ENCODE measurements at regions not wholly inside any gene's neighbourhood (a gene's known extent, or its start where the extent isn't known, plus 50 kb on each side); places are given as distances from the start of the nearest gene placed in this dataset.

GRCh38 chr13:85108356-85108755 lies 690.9 kb downstream of the SLITRK6 start:
- no peak for DNase-seq (ENCODE audit: low read depth, low spot score)

DNA sequence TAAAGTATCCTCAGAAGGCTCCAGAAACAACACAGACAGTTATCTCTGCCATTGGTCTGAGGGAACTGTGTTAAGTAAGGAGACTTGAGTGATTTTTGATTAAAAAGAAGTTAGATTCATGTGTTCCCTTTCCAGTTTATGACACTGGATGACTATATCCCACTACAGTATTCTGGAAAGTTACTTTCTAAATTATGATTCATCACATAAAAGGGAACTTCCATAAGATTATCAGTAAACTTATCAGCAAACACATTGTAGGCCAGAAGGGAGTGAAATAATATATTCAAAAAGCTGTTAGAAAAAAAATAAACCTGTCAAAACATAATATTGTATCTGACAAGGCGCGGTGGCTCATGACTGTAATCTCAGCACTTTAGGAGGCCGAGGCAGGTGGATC lies 700.0 kb downstream of the SLITRK6 start:
- DNase-seq (ENCODE audit: low read depth, low spot score), result no peak

GRCh38 chr13:85095418-85096272 lies 703.6 kb downstream of the SLITRK6 start:
- DNase-seq (ENCODE audit: low read depth, low spot score), result no peak

- no peak for DNase-seq (ENCODE audit: low read depth, low spot score)
Measured at GRCh38 chr13:85093808-85094207, 705.4 kb downstream of the SLITRK6 start.

DNA sequence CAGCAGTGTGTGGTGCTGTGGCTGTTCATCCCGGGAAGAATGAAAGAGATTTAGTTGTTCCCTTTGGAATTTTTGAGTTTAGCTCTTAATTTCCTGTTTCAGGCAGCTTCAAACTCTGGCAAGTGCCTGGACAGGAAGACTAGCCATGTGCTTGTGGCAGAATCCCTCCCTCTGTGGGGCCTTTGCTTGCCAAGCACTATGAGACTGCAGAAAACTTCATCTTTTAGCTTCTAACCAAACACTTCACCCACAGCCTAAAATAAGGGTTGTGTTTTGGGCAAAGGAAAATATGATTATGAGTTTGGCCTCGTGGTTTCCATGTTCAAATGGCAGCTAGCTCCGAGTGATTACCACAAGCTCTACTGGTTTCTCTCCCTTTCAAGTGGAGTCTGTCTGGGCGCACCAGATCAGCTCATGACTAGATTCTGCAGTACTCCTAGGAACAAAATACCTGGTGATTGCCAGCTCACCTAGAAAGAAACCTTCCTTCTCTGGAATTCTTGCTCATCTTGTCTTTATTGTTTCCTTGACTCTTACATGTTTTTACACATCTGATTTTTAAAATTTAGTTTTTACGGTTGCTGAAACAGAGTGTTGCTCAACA lies 707.5 kb downstream of the SLITRK6 start:
- no peak for DNase-seq (ENCODE audit: low read depth, low spot score)

DNA sequence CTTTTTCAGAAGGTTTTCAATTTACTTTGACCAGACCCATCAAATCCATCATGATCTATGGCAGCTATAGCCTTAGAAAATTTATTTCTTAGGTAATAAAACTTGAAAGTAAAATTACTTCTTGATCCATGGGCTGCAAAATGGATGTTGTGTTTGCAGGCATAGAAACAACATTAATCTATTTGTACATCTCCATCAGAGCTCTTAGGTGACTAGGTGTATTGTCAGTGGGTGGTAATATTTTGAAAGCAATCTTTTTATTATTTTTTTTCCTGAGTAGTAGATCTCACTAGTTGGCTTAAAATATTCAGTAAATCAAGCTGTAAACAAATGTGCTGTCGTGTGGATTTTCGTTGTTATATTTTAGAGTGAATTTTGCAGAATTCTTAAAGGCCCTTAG lies 710.0 kb downstream of the SLITRK6 start:
- DNase-seq (ENCODE audit: low read depth, low spot score), result no peak

GRCh38 chr13:85080691-85081090 lies 718.5 kb downstream of the SLITRK6 start:
- DNase-seq (ENCODE audit: low read depth, low spot score), result no peak

GRCh38 chr13:85076343-85076742 lies 722.9 kb downstream of the SLITRK6 start:
- no peak for DNase-seq (ENCODE audit: low read depth, low spot score)

DNA sequence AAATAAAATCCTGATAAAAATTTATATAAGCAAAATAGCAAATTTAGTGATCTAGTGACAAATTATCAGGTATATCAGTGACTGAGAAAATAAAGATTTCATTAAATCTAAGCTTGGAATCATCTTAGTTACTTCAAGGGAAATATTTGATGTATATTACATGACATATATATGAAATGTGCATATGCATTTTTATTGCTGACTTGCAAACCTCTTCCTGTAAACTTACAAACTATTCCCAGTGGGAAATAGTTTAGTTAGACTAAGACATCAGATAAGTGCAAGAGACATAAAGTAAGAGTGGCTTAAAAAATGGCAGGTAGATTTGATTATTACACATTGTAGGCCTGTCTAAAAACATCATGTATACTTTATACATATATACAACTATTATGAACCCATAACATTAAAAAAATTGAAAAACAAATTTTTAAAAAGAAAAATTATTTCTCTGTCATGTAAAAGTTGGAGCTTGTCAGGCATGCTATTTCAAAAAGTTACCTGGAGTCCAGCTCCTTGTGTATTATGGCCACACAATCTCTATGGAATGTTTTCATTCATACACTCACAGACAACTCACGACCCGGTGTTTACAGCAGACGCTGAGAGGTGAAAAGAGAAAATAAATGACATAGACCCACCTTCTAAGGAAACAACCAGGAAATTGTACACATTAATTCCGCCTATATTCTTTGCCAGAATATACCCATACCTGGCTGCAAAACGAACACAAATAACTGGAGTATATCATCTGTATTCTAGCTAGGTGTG lies 724.5 kb downstream of the SLITRK6 start:
- no peak for DNase-seq (ENCODE audit: low read depth, low spot score)

GRCh38 chr13:85068231-85068630 lies 731.0 kb downstream of the SLITRK6 start:
- DNase-seq (ENCODE audit: low read depth, low spot score), result no peak

- no peak for DNase-seq (ENCODE audit: low read depth, low spot score)
Measured at GRCh38 chr13:85040215-85040614, 759.0 kb downstream of the SLITRK6 start.

DNA sequence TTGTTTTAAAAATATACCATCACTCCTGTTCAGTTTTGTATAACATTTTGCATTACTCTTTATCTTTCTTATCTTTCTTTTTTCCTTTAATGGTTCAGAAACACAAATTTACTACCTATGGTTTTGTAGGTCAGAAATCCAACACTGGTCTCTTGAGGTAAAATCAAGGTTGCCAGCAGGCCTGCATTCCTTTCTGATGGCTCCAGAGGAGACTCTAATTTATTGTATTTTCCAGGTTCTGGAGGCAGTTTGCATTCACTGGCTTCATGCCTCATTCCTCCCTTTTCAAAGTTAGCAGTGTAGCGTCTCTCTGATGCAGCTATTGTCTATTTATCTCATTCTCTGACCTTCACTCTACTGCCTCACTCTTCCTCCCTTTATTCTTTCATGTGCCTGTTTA lies 767.4 kb downstream of the SLITRK6 start:
- DNase-seq (ENCODE audit: low read depth, low spot score), result no peak

DNA sequence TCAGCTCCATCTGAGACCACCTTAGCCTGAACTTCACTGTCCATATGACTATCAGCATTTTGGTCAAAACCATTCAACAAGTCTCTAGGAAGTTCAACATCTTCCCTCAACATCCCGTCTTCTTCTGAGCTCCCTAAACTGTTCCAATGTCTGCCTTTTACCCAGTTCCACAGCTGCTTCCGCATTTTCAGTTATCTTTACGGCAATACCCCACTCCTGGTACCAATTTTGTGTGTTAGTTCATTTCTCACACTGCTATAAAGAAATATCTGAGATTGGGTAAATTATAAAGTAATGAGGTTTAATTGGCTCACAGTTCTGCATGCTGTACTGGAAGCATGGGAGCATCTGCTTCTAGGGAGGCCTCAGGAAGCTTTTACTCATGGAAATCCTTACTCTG lies 771.2 kb downstream of the SLITRK6 start:
- no peak for DNase-seq (ENCODE audit: low read depth, low spot score)

DNA sequence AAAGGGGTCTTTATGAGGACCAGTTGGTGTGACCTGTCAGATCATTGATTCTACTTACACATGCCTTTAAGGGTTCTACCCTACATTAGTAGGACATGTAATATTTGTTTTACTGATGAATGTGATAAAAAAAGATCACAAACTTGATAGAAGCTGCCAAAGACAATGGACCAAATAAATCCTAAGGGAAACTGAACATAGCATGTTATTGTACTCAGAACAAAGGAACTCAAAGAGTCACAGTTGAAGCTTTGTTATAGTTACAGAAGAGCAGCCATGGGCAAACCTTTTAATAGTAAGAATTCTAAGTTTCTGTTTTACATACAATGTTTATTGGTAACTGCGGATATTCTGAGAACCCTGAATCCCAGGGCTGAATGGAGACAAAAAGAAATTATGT lies 780.1 kb downstream of the SLITRK6 start:
- DNase-seq (ENCODE audit: low read depth, low spot score), result no peak

DNA sequence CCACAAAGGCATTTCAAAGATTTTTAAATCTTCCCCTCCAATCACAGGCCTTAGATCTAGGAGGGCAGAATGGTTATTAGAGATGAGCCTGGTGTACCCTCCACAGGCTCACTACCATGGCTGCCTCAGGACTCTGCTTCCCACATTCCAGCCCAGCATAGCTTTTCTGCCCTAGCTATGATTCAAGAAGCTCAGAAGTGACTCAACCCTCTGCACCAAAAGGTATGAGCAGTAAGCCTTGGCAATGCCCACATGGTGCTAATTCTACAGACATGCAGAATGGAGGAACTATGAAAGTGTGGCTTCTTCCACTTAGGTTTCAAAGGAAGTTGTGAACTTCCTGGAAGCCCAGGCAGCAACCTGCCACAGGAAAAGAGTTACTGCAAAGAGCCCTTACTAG lies 786.2 kb downstream of the SLITRK6 start:
- DNase-seq (ENCODE audit: low read depth, low spot score), result no peak

- no peak for DNase-seq (ENCODE audit: low read depth, low spot score)
Measured at GRCh38 chr13:85009447-85009846, 789.8 kb downstream of the SLITRK6 start.

DNA sequence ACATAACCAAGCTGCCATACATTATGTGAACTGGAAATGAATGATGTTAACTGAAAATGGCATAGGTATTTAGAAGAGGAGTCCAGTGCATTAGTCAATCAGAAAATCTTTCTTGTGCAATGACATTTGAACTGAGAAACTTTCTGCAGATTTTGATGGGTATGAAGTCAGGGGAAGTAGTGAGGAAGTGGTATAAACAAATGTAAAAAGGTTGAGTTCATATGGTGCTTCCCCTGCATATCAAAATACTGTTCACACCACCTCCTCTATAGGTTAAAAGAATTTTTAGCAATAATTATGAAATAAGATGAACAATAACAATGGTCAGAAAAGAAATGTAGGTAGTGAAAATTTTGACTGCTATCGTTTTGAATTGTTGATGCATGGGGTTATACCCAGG lies 800.0 kb downstream of the SLITRK6 start:
- DNase-seq (ENCODE audit: low read depth, low spot score), result no peak

- no peak for DNase-seq (ENCODE audit: low read depth, low spot score)
Measured at GRCh38 chr13:84998681-84999080, 800.5 kb downstream of the SLITRK6 start.

DNA sequence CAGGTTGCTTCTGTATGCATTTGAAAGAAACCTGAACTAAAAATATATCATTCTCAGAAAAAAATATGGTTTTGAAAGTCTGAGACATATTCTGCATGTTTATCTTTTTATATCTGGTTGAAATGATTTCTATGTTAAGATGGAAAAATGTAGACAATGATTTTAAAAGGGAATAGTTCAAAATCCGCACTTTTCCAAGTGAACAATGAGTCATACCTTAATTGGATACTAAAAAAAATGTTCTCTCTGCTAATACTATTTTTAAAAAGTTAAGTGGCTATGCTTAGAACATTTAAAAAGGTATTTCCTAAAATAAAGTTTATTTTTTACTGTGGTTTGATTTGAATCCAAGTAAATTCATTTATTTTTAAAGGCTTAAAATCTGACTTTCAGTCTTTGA lies 801.4 kb downstream of the SLITRK6 start:
- no peak for DNase-seq (ENCODE audit: low read depth, low spot score)

DNA sequence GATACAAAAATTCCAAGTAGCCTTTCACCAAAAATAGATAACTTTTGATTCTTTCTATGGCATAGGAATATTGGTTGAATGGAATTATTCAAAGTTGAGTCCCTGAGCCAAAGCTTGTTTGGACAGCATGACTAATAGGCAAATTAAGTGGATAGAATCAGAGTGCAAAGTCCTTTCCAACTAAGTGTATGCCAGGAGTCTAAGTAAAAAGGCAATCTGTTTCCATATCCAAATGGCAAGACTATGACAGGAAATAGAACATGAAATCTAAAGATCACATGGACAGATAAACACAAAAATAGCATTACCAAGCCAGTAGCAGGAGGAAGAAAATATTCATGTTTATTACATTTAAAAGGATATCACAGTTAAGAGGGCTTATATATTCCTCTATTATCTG lies 804.6 kb downstream of the SLITRK6 start:
- no peak for DNase-seq (ENCODE audit: low read depth, low spot score)

- DNase-seq (ENCODE audit: low read depth, low spot score), result no peak
Measured at GRCh38 chr13:84985860-84986259, 813.4 kb downstream of the SLITRK6 start.

- DNase-seq (ENCODE audit: low read depth, low spot score), result no peak
Measured at GRCh38 chr13:84983321-84983720, 815.9 kb downstream of the SLITRK6 start.

DNA sequence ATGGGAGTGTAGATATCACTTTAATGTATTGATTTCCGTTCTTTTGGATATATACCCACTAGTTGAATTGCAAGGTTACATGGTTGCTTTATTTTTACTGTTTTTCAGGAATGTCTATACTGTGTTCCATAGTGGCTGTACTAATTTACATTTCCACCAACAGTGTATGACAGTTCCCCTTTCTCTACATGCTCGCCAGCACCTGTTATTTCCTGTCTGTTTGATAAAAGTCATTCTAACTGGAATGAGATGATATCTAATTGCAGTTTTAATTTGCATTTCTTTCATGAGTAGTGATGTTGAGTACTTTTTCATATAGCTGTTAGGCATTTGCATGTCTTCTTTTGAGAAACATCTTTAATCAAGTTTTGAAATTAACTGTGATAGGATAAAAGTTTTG lies 818.6 kb downstream of the SLITRK6 start:
- no peak for DNase-seq (ENCODE audit: low read depth, low spot score)

Data from iPS DF 19.7 (cell line).